Nephron progenitor cell (in vitro differentiated cells): ENCODE measurements at regions not wholly inside any gene's neighbourhood (a gene's known extent, or its start where the extent isn't known, plus 50 kb on each side); places are given as distances from the start of the nearest gene placed in this dataset.
"Not testable (repeated sequence)": the region's sequence is repeated elsewhere in the genome, so short reads cannot be mapped to it uniquely, and the experiment has no call there.

ENCODE experiments used
- DNase-seq: peaks from one replicate; pipeline ENCODE4 v3.0.0; 2021
- H3K27ac Mint-ChIP-seq: 2 replicates; pipeline ENCODE4 v1.8.0; 2021; ENCODE audit warnings: mild to moderate bottlenecking, moderate library complexity, mixed read lengths
- H3K27me3 Mint-ChIP-seq: 2 replicates; pipeline ENCODE4 v1.8.0; 2021; ENCODE audit warnings: mild to moderate bottlenecking, low read depth, mixed read lengths; ENCODE audit not compliant: poor library complexity
- H3K36me3 Mint-ChIP-seq: 2 replicates; pipeline ENCODE4 v1.8.0; 2021; ENCODE audit warnings: low read depth, mixed read lengths
- H3K4me1 Mint-ChIP-seq: 2 replicates; pipeline ENCODE4 v1.8.0; 2021; ENCODE audit warnings: mixed read lengths
- H3K4me3 Mint-ChIP-seq: 2 replicates; pipeline ENCODE4 v1.8.0; 2021; ENCODE audit warnings: mild to moderate bottlenecking, moderate library complexity, mixed read lengths
- H3K9me3 Mint-ChIP-seq: 2 replicates; pipeline ENCODE4 v1.8.0; 2021; ENCODE audit warnings: mild to moderate bottlenecking, moderate library complexity, mixed read lengths
- CTCF ChIP-seq: fragments of 200-600 bp; sonication (generic); IDR thresholded peaks from 2 replicates; pipeline ENCODE4 v1.5.0; 2021; ENCODE audit warnings: antibody characterized with exemption

- DNase-seq: no peak
- Mint-ChIP-seq H3K4me3 (no peak overlapping the region), H3K36me3 (no peaks in the 10 kb centered on the region), H3K4me1 (no peaks in the 10 kb centered on the region), H3K27ac (no peak overlapping the region), H3K9me3 (peaks cover 8% of the 10 kb centered on the region), H3K27me3 (peaks cover 37% of the 10 kb centered on the region)
- no peak for TF ChIP-seq CTCF
Observed at GRCh38 chr17:33704856-33705255, 411.8 kb upstream of the ASIC2 start.

- no peak for DNase-seq
- Mint-ChIP-seq H3K27me3 (peaks cover 28% of the 10 kb centered on the region), H3K4me1 (no peaks in the 10 kb centered on the region), H3K4me3 (no peak overlapping the region), H3K9me3 (peaks cover 8% of the 10 kb centered on the region), H3K36me3 (no peaks in the 10 kb centered on the region), H3K27ac (no peak overlapping the region)
- no peak for TF ChIP-seq CTCF
Observed at GRCh38 chr17:33709881-33710280, 416.8 kb upstream of the ASIC2 start.

- peaks cover 3% of the 10 kb centered on the region for H3K9me3 Mint-ChIP-seq
- H3K27ac Mint-ChIP-seq: no peak overlapping the region
- H3K4me3 Mint-ChIP-seq: no peak overlapping the region
- no peak for TF ChIP-seq CTCF
- H3K27me3 Mint-ChIP-seq: peaks cover 28% of the 10 kb centered on the region
- H3K36me3 Mint-ChIP-seq: no peaks in the 10 kb centered on the region
- DNase-seq: no peak
- no peaks in the 10 kb centered on the region for H3K4me1 Mint-ChIP-seq
Observed at GRCh38 chr17:33712120-33712519, 419.0 kb upstream of the ASIC2 start.

- no peaks in the 10 kb centered on the region for H3K9me3 Mint-ChIP-seq
- TF ChIP-seq CTCF: no peak
- no peak for DNase-seq
- no peaks in the 10 kb centered on the region for H3K4me1 Mint-ChIP-seq
- no peak overlapping the region for H3K4me3 Mint-ChIP-seq
- H3K27me3 Mint-ChIP-seq: peaks cover 23% of the 10 kb centered on the region
- H3K27ac Mint-ChIP-seq: no peak overlapping the region
- H3K36me3 Mint-ChIP-seq: no peaks in the 10 kb centered on the region
Observed at GRCh38 chr17:33716957-33717356, 423.9 kb upstream of the ASIC2 start.

GRCh38 chr17:33723736-33724135 lies 430.6 kb upstream of the ASIC2 start:
- not testable (repeated sequence) for H3K4me1 Mint-ChIP-seq, DNase-seq, H3K4me3 Mint-ChIP-seq, H3K27ac Mint-ChIP-seq, H3K9me3 Mint-ChIP-seq, H3K36me3 Mint-ChIP-seq
- H3K27me3 Mint-ChIP-seq: peaks cover 52% of the 10 kb centered on the region

GRCh38 chr17:33725675-33726271 lies 432.7 kb upstream of the ASIC2 start:
- Mint-ChIP-seq H3K27ac (no peak overlapping the region), H3K36me3 (no peaks in the 10 kb centered on the region), H3K27me3 (peaks cover 56% of the 10 kb centered on the region), H3K9me3 (no peaks in the 10 kb centered on the region), H3K4me1 (no peaks in the 10 kb centered on the region), H3K4me3 (no peak overlapping the region)
- peak; percentile 74 for DNase-seq
- TF ChIP-seq CTCF: peak; percentile 65
